ENCODE measurements at regions not wholly inside any gene's neighbourhood (a gene's known extent, or its start where the extent isn't known, plus 50 kb on each side); places are given as distances from the start of the nearest gene placed in this dataset.
A peak's percentile ranks its signal among the peaks of the same experiment; 100 is the strongest.
"Not testable (repeated sequence)": the region's sequence is repeated elsewhere in the genome, so short reads cannot be mapped to it uniquely, and the experiment has no call there.

GRCh38 chr21:15211491-15212133, 146.8 kb upstream of the NRIP1 start:
- TF ChIP-seq CTCF (IDR thresholded peaks at IDR 0.05), result no peak
- no peaks in the 10 kb centered on the region for H3K27me3 ChIP-seq (ENCODE audit: low read depth)
- DNase-seq (no peak), ATAC-seq (peak; percentile 25 to 35)
- H3K36me3 ChIP-seq, result no peaks in the 10 kb centered on the region
- no peak overlapping the region for H3K27ac ChIP-seq
- H3K4me1 ChIP-seq, result peaks cover 14% of the 10 kb centered on the region
- intact Hi-C loops (cut with DNase I), result no loop called here
- H3K4me3 ChIP-seq, result no peak overlapping the region
- H3K9me3 ChIP-seq, result no peaks in the 10 kb centered on the region

GRCh38 chr21:15212206-15212605, 147.4 kb upstream of the NRIP1 start:
- H3K36me3 ChIP-seq, result no peaks in the 10 kb centered on the region
- H3K27me3 ChIP-seq (ENCODE audit: low read depth), result no peaks in the 10 kb centered on the region
- H3K4me3 ChIP-seq, result no peak overlapping the region
- H3K9me3 ChIP-seq, result no peaks in the 10 kb centered on the region
- H3K4me1 ChIP-seq, result peaks cover 14% of the 10 kb centered on the region
- intact Hi-C loops (cut with DNase I), result no loop called here
- no peak for TF ChIP-seq CTCF (IDR thresholded peaks at IDR 0.05)
- DNase-seq (no peak), ATAC-seq (no peak)
- no peak overlapping the region for H3K27ac ChIP-seq

- H3K27me3 ChIP-seq (ENCODE audit: low read depth); H3K4me3 ChIP-seq; ATAC-seq; DNase-seq; intact Hi-C loops (cut with DNase I); H3K9me3 ChIP-seq; H3K27ac ChIP-seq; H3K36me3 ChIP-seq: not testable (repeated sequence)
- H3K4me1 ChIP-seq, result peaks cover 25% of the 10 kb centered on the region
Observed at GRCh38 chr21:15218476-15218875, 153.7 kb upstream of the NRIP1 start.

- H3K27me3 ChIP-seq (ENCODE audit: low read depth), result no peaks in the 10 kb centered on the region
- no peaks in the 10 kb centered on the region for H3K9me3 ChIP-seq
- no peak for TF ChIP-seq CTCF (IDR thresholded peaks at IDR 0.05)
- intact Hi-C loops (cut with DNase I), result no loop called here
- H3K27ac ChIP-seq, result no peak overlapping the region
- H3K4me3 ChIP-seq, result no peak overlapping the region
- peaks cover 25% of the 10 kb centered on the region for H3K4me1 ChIP-seq
- ATAC-seq (no peak), DNase-seq (no peak)
- H3K36me3 ChIP-seq, result no peaks in the 10 kb centered on the region
Observed at GRCh38 chr21:15219039-15219438, 154.2 kb upstream of the NRIP1 start.

DNA sequence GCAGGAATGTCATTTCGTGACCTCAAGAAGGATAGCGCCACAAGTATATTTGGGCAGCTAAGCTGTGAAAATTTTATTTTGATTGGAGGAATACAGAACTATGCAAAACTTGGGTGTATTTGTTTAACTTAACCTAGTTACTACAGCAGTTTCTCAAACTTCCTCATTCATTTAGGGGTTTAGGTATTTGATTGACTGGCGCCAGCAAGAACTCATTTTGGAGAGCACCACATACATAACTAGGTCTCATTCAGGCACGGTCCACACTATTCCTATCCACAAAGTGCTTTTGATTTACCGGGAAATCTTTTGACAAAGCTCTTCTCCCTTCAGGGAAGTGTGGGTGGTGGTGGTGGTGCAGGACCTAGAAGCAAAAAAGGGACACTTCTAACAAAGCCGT, 155.1 kb upstream of the NRIP1 start:
- H3K27ac ChIP-seq, result no peak overlapping the region
- TF ChIP-seq CTCF (IDR thresholded peaks at IDR 0.05), result no peak
- no peaks in the 10 kb centered on the region for H3K9me3 ChIP-seq
- intact Hi-C loops (cut with DNase I), result no loop called here
- DNase-seq (no peak), ATAC-seq (peak; percentile 42 to 72)
- H3K27me3 ChIP-seq (ENCODE audit: low read depth), result no peaks in the 10 kb centered on the region
- H3K4me3 ChIP-seq, result no peak overlapping the region
- H3K36me3 ChIP-seq, result no peaks in the 10 kb centered on the region
- peaks cover 25% of the 10 kb centered on the region for H3K4me1 ChIP-seq

DNA sequence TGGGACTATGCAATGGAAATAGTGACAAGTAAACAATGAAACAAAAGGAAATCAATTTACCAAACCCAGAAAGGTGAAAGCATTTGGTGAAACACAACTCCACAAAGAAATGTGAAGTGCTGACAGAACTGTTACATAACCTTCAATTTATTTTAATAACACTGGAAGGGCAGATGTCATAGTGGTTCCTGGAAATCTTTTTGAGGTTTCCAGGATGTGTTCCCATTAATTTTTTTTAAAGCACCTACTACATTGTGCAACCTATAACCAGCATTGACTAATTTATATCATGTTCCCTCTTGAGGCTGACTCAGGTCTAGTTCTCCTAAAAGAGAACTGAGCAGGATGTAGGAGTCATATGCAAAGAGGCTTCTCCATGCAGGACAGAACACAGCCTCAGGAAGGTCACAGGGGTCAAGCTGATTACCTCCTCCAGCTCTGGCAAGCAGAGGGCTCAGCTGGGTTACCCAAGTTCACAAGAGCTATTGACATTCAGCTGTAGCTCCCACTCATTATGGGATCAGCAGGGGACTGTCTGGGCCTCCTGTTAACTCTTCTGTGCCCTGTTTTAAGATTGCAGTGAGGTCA, 157.1 kb upstream of the NRIP1 start:
- Histone ChIP-seq H3K27me3 (ENCODE audit: low read depth) (no peaks in the 10 kb centered on the region), H3K4me3 (no peak overlapping the region), H3K9me3 (no peaks in the 10 kb centered on the region), H3K4me1 (peaks cover 25% of the 10 kb centered on the region), H3K27ac (no peak overlapping the region), H3K36me3 (no peaks in the 10 kb centered on the region)
- intact Hi-C loops (cut with DNase I), result no loop called here
- TF ChIP-seq CTCF (IDR thresholded peaks at IDR 0.05), result no peak
- DNase-seq (peak; percentile 61), ATAC-seq (peak; percentile 94 to 95)
